ENCODE measurements at regions not wholly inside any gene's neighbourhood (a gene's known extent, or its start where the extent isn't known, plus 50 kb on each side); places are given as distances from the start of the nearest gene placed in this dataset.

GRCh38 chr11:39304586-39304985, 2154.9 kb downstream of the LRRC4C start:
- DNase-seq (ENCODE audit: low spot score): no peak
- intact Hi-C loops (cut with micrococcal nuclease; ENCODE audit: unreplicated experiment): no loop called here
- no peak overlapping the region for H3K4me3 ChIP-seq (ENCODE audit: low read depth, low read length, poor library complexity, severe bottlenecking)
- no peak overlapping the region for H3K4me2 ChIP-seq (ENCODE audit: low read length)
- no peaks in the 10 kb centered on the region for H3K4me1 ChIP-seq (ENCODE audit: insufficient read depth, low read length, poor library complexity, severe bottlenecking)
- H3K9me2 ChIP-seq (ENCODE audit: insufficient read depth, low read length): no peaks in the 10 kb centered on the region
- no peak overlapping the region for H3K27ac ChIP-seq (ENCODE audit: low read depth, low read length, poor library complexity, severe bottlenecking)
- no peaks in the 10 kb centered on the region for H3K9me3 ChIP-seq (ENCODE audit: low read length)
- ChIA-PET CTCF (ENCODE audit: unreplicated experiment) (no interaction called here), POLR2A (interaction anchor here (0.6 kb wide), 1 partner anchor 1275 kb away, joined by 3 read pairs; no protein-coding TSS in a partner anchor)
- H2AFZ ChIP-seq (ENCODE audit: low read length): no peak overlapping the region
- no peaks in the 10 kb centered on the region for H3K79me2 ChIP-seq (ENCODE audit: insufficient read depth, low read depth, low read length)
- BruUV-seq (replicated peaks): no TSS peak
- TF ChIP-seq CTCF (conservative IDR thresholded peaks at IDR 0.05; ENCODE audit: low read length) (no peak), EZH2phosphoT487 (IDR thresholded peaks at IDR 0.05; ENCODE audit: borderline replicate concordance, low read depth, low read length) (no peak)
- H4K20me1 ChIP-seq (ENCODE audit: insufficient read depth, low read length): no peaks in the 10 kb centered on the region
- no peaks in the 10 kb centered on the region for H3K36me3 ChIP-seq (ENCODE audit: insufficient read depth, low read length)

- Histone ChIP-seq H3K9me2 (ENCODE audit: insufficient read depth, low read length) (no peaks in the 10 kb centered on the region), H3K36me3 (ENCODE audit: insufficient read depth, low read length) (no peaks in the 10 kb centered on the region), H3K4me1 (ENCODE audit: insufficient read depth, low read length, poor library complexity, severe bottlenecking) (no peaks in the 10 kb centered on the region), H2AFZ (ENCODE audit: low read length) (no peak overlapping the region), H4K20me1 (ENCODE audit: insufficient read depth, low read length) (no peaks in the 10 kb centered on the region), H3K4me3 (ENCODE audit: low read depth, low read length, poor library complexity, severe bottlenecking) (no peak overlapping the region), H3K9me3 (ENCODE audit: low read length) (0 out of 2 replicates have a peak, but pooled peaks cover 13% of the 10 kb centered on the region), H3K4me2 (ENCODE audit: low read length) (no peak overlapping the region), H3K27ac (ENCODE audit: low read depth, low read length, poor library complexity, severe bottlenecking) (no peak overlapping the region), H3K79me2 (ENCODE audit: insufficient read depth, low read depth, low read length) (no peaks in the 10 kb centered on the region)
- ChIA-PET POLR2A (interaction anchor here (0.7 kb wide), 1 partner anchor 12 kb away, joined by 5 read pairs; no protein-coding TSS in a partner anchor), CTCF (ENCODE audit: unreplicated experiment) (no interaction called here)
- no peak for TF ChIP-seq EZH2phosphoT487 (IDR thresholded peaks at IDR 0.05; ENCODE audit: borderline replicate concordance, low read depth, low read length)
- no peak for TF ChIP-seq CTCF (conservative IDR thresholded peaks at IDR 0.05; ENCODE audit: low read length)
- intact Hi-C loops (cut with micrococcal nuclease; ENCODE audit: unreplicated experiment): no loop called here
- BruUV-seq (replicated peaks): no TSS peak
- no peak for DNase-seq (ENCODE audit: low spot score)
These were observed 2164.8 kb downstream of the LRRC4C start for GRCh38 chr11:39294648-39295047.

- TF ChIP-seq EZH2phosphoT487 (IDR thresholded peaks at IDR 0.05; ENCODE audit: borderline replicate concordance, low read depth, low read length): no peak
- no peak for TF ChIP-seq CTCF (conservative IDR thresholded peaks at IDR 0.05; ENCODE audit: low read length)
- no peaks in the 10 kb centered on the region for H3K79me2 ChIP-seq (ENCODE audit: insufficient read depth, low read depth, low read length)
- no peaks in the 10 kb centered on the region for H3K9me2 ChIP-seq (ENCODE audit: insufficient read depth, low read length)
- H3K4me3 ChIP-seq (ENCODE audit: low read depth, low read length, poor library complexity, severe bottlenecking): no peak overlapping the region
- no peak for DNase-seq (ENCODE audit: low spot score)
- H3K36me3 ChIP-seq (ENCODE audit: insufficient read depth, low read length): no peaks in the 10 kb centered on the region
- POLR2A ChIA-PET: no interaction called here
- CTCF ChIA-PET (ENCODE audit: unreplicated experiment): no interaction called here
- 0 out of 2 replicates have a peak, but pooled peaks cover 8% of the 10 kb centered on the region for H3K9me3 ChIP-seq (ENCODE audit: low read length)
- intact Hi-C loops (cut with micrococcal nuclease; ENCODE audit: unreplicated experiment): no loop called here
- no peak overlapping the region for H2AFZ ChIP-seq (ENCODE audit: low read length)
- H3K4me1 ChIP-seq (ENCODE audit: insufficient read depth, low read length, poor library complexity, severe bottlenecking): no peaks in the 10 kb centered on the region
- no peaks in the 10 kb centered on the region for H4K20me1 ChIP-seq (ENCODE audit: insufficient read depth, low read length)
- H3K27ac ChIP-seq (ENCODE audit: low read depth, low read length, poor library complexity, severe bottlenecking): no peak overlapping the region
- H3K4me2 ChIP-seq (ENCODE audit: low read length): no peak overlapping the region
- BruUV-seq (replicated peaks): no TSS peak
These were observed 2171.4 kb downstream of the LRRC4C start for GRCh38 chr11:39288011-39288410.

All from OCI-LY7 (cell line).